Cardiac fibroblast (primary cell): ENCODE measurements at regions not wholly inside any gene's neighbourhood (a gene's known extent, or its start where the extent isn't known, plus 50 kb on each side); places are given as distances from the start of the nearest gene placed in this dataset.

ENCODE experiments used
- DNase-seq, 2 donors: peaks; one replicate each; pipeline versions ENCODE4 v3.0.0 to v3.0.0-alpha.2; 2010; ENCODE audit warnings: low read depth in 2 of 2
- H3K4me3 ChIP-seq, 2 donors: replicated peaks in 1 of 2; 1 replicate in 1 of 2; 2 replicates in 1 of 2; pipeline ENCODE4 v1.5.1; 2011; ENCODE audit warnings: low read depth in 2 of 2, low read length in 2 of 2, mild to moderate bottlenecking in 2 of 2, moderate library complexity in 1 of 2
- TF ChIP-seq, protein P1 (sequence below): IDR thresholded peaks from one replicate; pipeline ENCODE4 v1.5.1; 2011; ENCODE audit warnings: low read depth, mild to moderate bottlenecking, low read length, inconsistent platforms

DNA sequence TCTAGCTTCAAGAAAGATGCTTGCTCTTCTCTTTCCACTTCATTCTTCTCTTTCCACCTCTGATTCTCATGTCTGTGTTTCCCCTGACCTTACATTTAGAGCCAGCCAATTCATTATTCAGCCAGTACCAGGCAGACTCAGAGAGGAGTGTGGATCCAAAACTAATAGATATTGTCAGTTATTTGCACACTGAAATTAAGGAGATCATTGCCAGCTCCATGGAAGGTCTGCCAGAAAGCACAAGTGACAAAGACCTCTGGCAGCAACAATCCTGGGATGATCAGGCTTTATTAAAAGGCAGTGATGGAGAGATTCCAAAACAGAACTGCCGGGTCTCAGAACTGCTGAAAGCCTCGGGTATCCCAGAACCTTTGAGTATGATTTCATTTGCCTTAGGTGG, 749.4 kb downstream of the XPNPEP1 start:
- DNase-seq = no peak
- no peak overlapping the region for H3K4me3 ChIP-seq
- TF ChIP-seq, protein P1, sequence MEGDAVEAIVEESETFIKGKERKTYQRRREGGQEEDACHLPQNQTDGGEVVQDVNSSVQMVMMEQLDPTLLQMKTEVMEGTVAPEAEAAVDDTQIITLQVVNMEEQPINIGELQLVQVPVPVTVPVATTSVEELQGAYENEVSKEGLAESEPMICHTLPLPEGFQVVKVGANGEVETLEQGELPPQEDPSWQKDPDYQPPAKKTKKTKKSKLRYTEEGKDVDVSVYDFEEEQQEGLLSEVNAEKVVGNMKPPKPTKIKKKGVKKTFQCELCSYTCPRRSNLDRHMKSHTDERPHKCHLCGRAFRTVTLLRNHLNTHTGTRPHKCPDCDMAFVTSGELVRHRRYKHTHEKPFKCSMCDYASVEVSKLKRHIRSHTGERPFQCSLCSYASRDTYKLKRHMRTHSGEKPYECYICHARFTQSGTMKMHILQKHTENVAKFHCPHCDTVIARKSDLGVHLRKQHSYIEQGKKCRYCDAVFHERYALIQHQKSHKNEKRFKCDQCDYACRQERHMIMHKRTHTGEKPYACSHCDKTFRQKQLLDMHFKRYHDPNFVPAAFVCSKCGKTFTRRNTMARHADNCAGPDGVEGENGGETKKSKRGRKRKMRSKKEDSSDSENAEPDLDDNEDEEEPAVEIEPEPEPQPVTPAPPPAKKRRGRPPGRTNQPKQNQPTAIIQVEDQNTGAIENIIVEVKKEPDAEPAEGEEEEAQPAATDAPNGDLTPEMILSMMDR = no peak

DNA sequence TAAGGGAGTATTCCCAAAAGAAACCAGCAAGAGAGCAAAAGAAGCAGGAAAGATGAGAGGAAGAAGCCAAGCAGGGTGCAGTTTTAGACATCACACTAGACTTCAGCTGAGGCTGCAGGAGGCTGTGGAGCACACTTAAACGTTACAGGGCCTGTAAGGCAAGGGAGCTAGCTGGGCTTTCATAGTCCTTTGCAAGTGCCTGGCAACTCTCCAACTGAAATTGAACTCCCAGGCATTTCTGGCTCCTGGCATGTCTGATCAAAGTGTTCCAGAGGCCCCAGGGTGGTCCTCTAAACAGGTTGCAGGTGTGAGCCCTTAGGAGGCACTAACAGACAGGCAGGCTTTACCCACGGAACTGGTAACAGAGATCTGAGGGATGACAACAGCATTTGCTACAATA, 750.2 kb downstream of the XPNPEP1 start:
- H3K4me3 ChIP-seq = no peak overlapping the region
- TF ChIP-seq, protein P1 = no peak
- DNase-seq = no peak

DNA sequence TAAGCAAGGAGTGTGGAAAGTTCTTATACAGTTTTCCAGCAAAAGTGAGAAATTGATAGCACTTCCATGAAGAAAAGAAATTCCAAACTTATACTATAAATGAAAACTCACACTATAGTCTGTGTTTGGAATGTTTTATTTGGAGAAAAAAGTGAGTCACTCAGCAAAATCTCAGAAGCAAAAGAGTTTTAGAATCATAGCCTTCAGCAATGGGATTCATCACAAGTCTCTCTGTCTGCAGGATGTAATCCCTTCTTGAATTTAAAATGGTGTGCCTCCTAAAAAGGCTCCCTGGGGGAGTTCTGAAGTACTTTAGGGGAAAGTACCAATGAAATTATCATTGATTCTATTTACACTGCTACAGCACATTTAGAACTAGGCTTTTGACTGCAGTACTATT, 756.4 kb downstream of the XPNPEP1 start:
- H3K4me3 ChIP-seq = no peak overlapping the region
- TF ChIP-seq, protein P1 = no peak
- no peak for DNase-seq

DNA sequence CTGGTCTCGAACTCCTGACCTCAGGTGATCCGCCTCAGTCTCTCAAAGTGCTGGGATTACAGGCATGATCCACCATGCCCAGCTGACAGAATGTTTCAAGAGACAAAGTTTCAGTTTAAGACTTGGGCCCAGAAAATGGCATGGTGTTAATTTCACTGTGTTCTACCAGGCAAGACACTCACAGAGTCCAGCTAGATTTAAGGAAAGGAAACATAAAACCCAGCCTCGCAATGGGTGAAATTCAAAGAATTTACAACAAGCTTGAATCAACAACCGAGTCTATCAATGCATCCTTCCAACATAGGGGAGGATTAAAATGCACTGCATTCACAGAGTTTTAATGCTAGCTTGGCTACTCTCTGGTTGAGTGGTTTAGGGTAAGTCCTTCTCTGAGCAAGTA, 764.0 kb downstream of the XPNPEP1 start:
- no peak for DNase-seq
- TF ChIP-seq, protein P1 = no peak
- H3K4me3 ChIP-seq = no peak overlapping the region

DNA sequence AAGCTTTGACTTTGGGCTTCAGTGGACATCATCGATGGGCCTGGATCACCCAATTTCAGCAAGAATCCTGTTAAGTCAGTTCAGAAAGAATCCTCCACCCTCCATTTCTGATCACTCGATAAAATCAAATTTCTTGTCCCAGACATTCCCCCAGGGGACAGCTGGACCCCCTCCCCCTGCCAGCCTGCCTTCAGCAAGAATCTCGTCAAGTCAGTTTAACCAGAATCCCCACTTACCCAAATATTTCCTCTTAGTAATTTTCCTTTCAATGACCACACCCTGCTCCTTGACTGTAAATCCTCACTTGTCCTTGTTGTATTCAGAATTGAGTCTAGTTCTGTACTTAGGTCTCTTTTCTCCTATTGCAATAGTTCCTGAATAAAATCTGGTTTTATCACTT, 766.9 kb downstream of the XPNPEP1 start:
- TF ChIP-seq, protein P1 = no peak
- DNase-seq = no peak

DNA sequence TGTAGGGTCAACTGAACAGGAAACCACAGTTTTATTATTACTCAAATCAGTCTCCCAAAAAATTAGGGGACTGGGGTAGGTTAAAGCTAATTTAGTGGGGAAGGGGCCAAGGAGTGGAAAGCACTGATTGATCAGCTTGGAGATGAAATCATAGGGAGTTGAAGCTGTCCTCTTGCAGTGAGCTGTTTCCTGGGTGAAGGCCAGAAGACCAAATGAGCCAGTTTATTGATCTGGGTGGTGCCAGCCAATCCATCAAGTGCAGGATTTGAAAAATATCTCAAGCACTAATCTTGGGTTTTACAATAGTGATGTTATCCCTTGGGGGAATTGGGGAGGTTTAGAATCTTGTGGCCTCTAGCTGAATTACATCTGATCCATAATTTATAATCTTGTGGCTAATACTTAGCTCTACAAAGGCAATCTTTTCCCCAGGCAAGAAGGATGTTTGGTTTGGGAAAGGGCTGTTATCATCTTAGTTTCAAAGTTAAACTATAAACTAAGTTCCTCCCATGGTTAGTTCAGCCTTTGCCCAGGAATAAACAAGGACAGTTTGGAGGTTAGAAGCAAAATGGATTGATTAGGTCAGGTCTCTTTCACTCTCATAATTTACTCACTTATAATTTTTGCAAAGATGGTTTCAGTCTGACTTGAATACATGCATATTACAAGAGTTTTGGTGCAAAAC, 773.5 kb downstream of the XPNPEP1 start:
- TF ChIP-seq, protein P1 = no peak
- DNase-seq = no peak
- H3K4me3 ChIP-seq = no peak overlapping the region

More for the DNA sequence above, 766.9 kb downstream of the XPNPEP1 start:
- H3K4me3 ChIP-seq = no peak overlapping the region

DNA sequence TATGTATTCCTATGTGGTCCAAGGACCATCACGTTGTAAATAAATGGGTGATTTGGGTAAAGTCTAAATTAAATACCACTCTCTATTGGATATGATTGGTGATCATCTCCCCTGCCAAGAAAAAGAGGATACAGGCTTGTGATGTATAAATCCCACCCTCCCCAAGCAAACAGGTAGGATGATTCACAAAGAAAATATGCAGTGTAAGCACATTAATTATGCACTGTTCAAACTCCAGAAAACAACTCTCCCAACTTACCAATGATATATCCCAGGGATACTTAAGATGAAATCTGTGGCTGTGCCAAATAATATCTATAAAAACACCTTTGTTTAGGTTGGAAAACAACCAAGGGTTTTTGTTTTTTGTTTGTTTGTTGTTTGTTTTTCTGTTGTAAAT, 795.9 kb downstream of the XPNPEP1 start:
- H3K4me3 ChIP-seq = no peak overlapping the region
- DNase-seq = no peak
- TF ChIP-seq, protein P1 = no peak
